ENCODE measurements at regions not wholly inside any gene's neighbourhood (a gene's known extent, or its start where the extent isn't known, plus 50 kb on each side); places are given as distances from the start of the nearest gene placed in this dataset.
A peak's percentile ranks its signal among the peaks of the same experiment; 100 is the strongest.

GRCh38 chr12:97276661-97277429 lies 185.8 kb upstream of the RMST start:
- DNase-seq: no peak

- peak; percentile 3 for DNase-seq
These were observed 179.3 kb upstream of the RMST start for GRCh38 chr12:97283297-97283696.

- DNase-seq: no peak
These were observed 174.1 kb upstream of the RMST start for GRCh38 chr12:97288531-97288930.

GRCh38 chr12:97292588-97292987 lies 170.0 kb upstream of the RMST start:
- DNase-seq: no peak

- DNase-seq: no peak
These were observed 169.1 kb upstream of the RMST start for GRCh38 chr12:97293541-97293940.

GRCh38 chr12:97299847-97300246 lies 162.8 kb upstream of the RMST start:
- DNase-seq: no peak

GRCh38 chr12:97300431-97300830 lies 162.2 kb upstream of the RMST start:
- DNase-seq: no peak

GRCh38 chr12:97300891-97301290 lies 161.7 kb upstream of the RMST start:
- DNase-seq: no peak

GRCh38 chr12:97301576-97301975 lies 161.0 kb upstream of the RMST start:
- DNase-seq: no peak

- DNase-seq: no peak
These were observed 157.0 kb upstream of the RMST start for GRCh38 chr12:97305651-97306050.

GRCh38 chr12:97306147-97306546 lies 156.5 kb upstream of the RMST start:
- no peak for DNase-seq

GRCh38 chr12:97308576-97309198 lies 153.9 kb upstream of the RMST start:
- DNase-seq: no peak

GRCh38 chr12:97309921-97310320 lies 152.7 kb upstream of the RMST start:
- no peak for DNase-seq

- no peak for DNase-seq
These were observed 150.0 kb upstream of the RMST start for GRCh38 chr12:97312570-97313135.

GRCh38 chr12:97313471-97314190 lies 149.0 kb upstream of the RMST start:
- no peak for DNase-seq

- no peak for DNase-seq
These were observed 146.3 kb upstream of the RMST start for GRCh38 chr12:97316321-97316720.

- no peak for DNase-seq
These were observed 141.0 kb upstream of the RMST start for GRCh38 chr12:97321621-97322020.

GRCh38 chr12:97322388-97322787 lies 140.2 kb upstream of the RMST start:
- no peak for DNase-seq

GRCh38 chr12:97323154-97323553 lies 139.4 kb upstream of the RMST start:
- no peak for DNase-seq

GRCh38 chr12:97324471-97324870 lies 138.1 kb upstream of the RMST start:
- no peak for DNase-seq

GRCh38 chr12:97335115-97335514 lies 127.5 kb upstream of the RMST start:
- DNase-seq: no peak

GRCh38 chr12:97336900-97337751 lies 125.5 kb upstream of the RMST start:
- DNase-seq: no peak

- no peak for DNase-seq
These were observed 120.5 kb upstream of the RMST start for GRCh38 chr12:97342130-97342529.
